CD4-positive, alpha-beta T cell treated with Interleukin-15 for 1 hour (primary cell): ENCODE measurements at regions not wholly inside any gene's neighbourhood (a gene's known extent, or its start where the extent isn't known, plus 50 kb on each side); places are given as distances from the start of the nearest gene placed in this dataset.

Source experiments
- DNase-seq: peaks from one replicate; pipeline ENCODE4 v3.0.0-alpha.2; 2020

- DNase-seq = no peak
Measured at GRCh38 chr22:48603621-48604320, 1223.9 kb downstream of the BRD1 start.

- DNase-seq = no peak
Measured at GRCh38 chr22:48602805-48603518, 1224.7 kb downstream of the BRD1 start.

- DNase-seq = no peak
Measured at GRCh38 chr22:48600681-48601080, 1227.0 kb downstream of the BRD1 start.

- DNase-seq = no peak
Measured at GRCh38 chr22:48600171-48600570, 1227.5 kb downstream of the BRD1 start.

- DNase-seq = no peak
Measured at GRCh38 chr22:48599346-48599745, 1228.3 kb downstream of the BRD1 start.

GRCh38 chr22:48596111-48596850, 1231.4 kb downstream of the BRD1 start:
- DNase-seq = no peak

- no peak for DNase-seq
Measured at GRCh38 chr22:48595511-48595905, 1232.2 kb downstream of the BRD1 start.

GRCh38 chr22:48594757-48595510, 1232.7 kb downstream of the BRD1 start:
- no peak for DNase-seq

GRCh38 chr22:48594016-48594756, 1233.5 kb downstream of the BRD1 start:
- DNase-seq = no peak

- DNase-seq = no peak
Measured at GRCh38 chr22:48593551-48593950, 1234.1 kb downstream of the BRD1 start.

- DNase-seq = no peak
Measured at GRCh38 chr22:48592931-48593330, 1234.7 kb downstream of the BRD1 start.

GRCh38 chr22:48592488-48592887, 1235.2 kb downstream of the BRD1 start:
- no peak for DNase-seq

GRCh38 chr22:48592066-48592345, 1235.7 kb downstream of the BRD1 start:
- no peak for DNase-seq

- no peak for DNase-seq
Measured at GRCh38 chr22:48591286-48592065, 1236.2 kb downstream of the BRD1 start.

GRCh38 chr22:48589901-48590300, 1237.8 kb downstream of the BRD1 start:
- DNase-seq = no peak

GRCh38 chr22:48588878-48589450, 1238.7 kb downstream of the BRD1 start:
- DNase-seq = no peak

GRCh38 chr22:48588151-48588877, 1239.4 kb downstream of the BRD1 start:
- DNase-seq = no peak

- DNase-seq = no peak
Measured at GRCh38 chr22:48587236-48587865, 1240.3 kb downstream of the BRD1 start.

GRCh38 chr22:48586799-48587185, 1240.9 kb downstream of the BRD1 start:
- DNase-seq = no peak
